OCI-LY7 (cell line): ENCODE measurements at regions not wholly inside any gene's neighbourhood (a gene's known extent, or its start where the extent isn't known, plus 50 kb on each side); places are given as distances from the start of the nearest gene placed in this dataset.

Experiments used
- CTCF ChIP-seq: fragments of 200-600 bp; sonication (generic); conservative IDR thresholded peaks from 2 replicates; pipeline ENCODE4 v1.5.1; 2014; ENCODE audit warnings: mild to moderate bottlenecking, antibody characterized with exemption, low read length, moderate library complexity, mixed read lengths
- EZH2phosphoT487 ChIP-seq: fragments of 200-600 bp; sonication (generic); IDR thresholded peaks from 2 replicates; pipeline ENCODE4 v1.6.1; 2018; ENCODE audit warnings: low read depth, borderline replicate concordance, mild to moderate bottlenecking, mixed run types, antibody characterized with exemption, low read length, moderate library complexity, mixed read lengths

- no peak for TF ChIP-seq CTCF
- no peak for TF ChIP-seq EZH2phosphoT487
Observed at GRCh38 chrX:95823796-95824195, 860.8 kb upstream of the DIAPH2 start.
